GM12891 (cell line): ENCODE measurements at regions not wholly inside any gene's neighbourhood (a gene's known extent, or its start where the extent isn't known, plus 50 kb on each side); places are given as distances from the start of the nearest gene placed in this dataset.

ENCODE experiments used
- PAX5 ChIP-seq: IDR thresholded peaks from 2 replicates; pipeline ENCODE4 v1.6.1; 2011; ENCODE audit warnings: low read length, moderate library complexity, mild to moderate bottlenecking; ENCODE audit not compliant: insufficient read depth, severe bottlenecking
- POLR2A ChIP-seq: IDR thresholded peaks from 2 replicates; pipeline ENCODE4 v1.6.1; 2011; ENCODE audit warnings: low read depth, low read length, control low read depth
- POLR2AphosphoS5 ChIP-seq: IDR thresholded peaks from 2 replicates; pipeline ENCODE4 v1.6.1; 2011; ENCODE audit warnings: low read depth, low read length, control low read depth
- POU2F2 ChIP-seq: IDR thresholded peaks from 2 replicates; pipeline ENCODE4 v1.6.1; 2011; ENCODE audit warnings: low read depth, mild to moderate bottlenecking, control low read depth, low read length, moderate library complexity

DNA sequence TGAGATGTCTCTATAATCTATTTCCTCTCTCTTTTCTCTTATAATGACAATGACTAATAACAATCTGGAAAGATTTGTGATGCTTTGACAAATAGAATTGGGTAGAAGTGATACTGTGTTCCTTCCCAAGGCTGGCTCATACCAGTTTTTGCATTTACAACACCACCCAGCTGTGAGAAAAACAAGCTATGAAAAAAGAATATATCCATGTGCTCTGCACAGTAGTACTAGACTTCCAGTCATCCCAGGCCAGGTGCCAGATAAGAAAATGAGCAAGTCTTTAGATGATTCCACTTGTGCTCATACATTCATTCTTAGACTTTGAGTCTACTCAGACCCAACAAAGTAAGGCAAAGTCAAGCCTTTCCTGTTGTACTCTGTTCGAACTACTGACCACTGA, 350.2 kb upstream of the POU1F1 start:
- TF ChIP-seq POLR2A (no peak), POLR2AphosphoS5 (no peak), PAX5 (no peak), POU2F2 (no peak)
